HL-60 (cell line): ENCODE measurements at regions not wholly inside any gene's neighbourhood (a gene's known extent, or its start where the extent isn't known, plus 50 kb on each side); places are given as distances from the start of the nearest gene placed in this dataset.

Experiments used
- CTCF ChIP-seq: IDR thresholded peaks from one replicate; pipeline ENCODE4 v1.5.1; 2011; ENCODE audit warnings: low read length, control low read depth, inconsistent platforms; ENCODE audit not compliant: insufficient read depth
- SPI1 ChIP-seq: IDR thresholded peaks from 2 replicates; pipeline ENCODE4 v1.6.1; 2012; ENCODE audit warnings: low read depth, mild to moderate bottlenecking, borderline replicate concordance

GRCh38 chr5:2867373-2867933, 116.0 kb upstream of the IRX2 start:
- no peak for TF ChIP-seq CTCF
- no peak for TF ChIP-seq SPI1
